Neutrophil (primary cell): ENCODE measurements at regions not wholly inside any gene's neighbourhood (a gene's known extent, or its start where the extent isn't known, plus 50 kb on each side); places are given as distances from the start of the nearest gene placed in this dataset.

Source experiments
- H3K27ac ChIP-seq: fragments of 200-600 bp; sonication (generic); 2 replicates; pipeline ENCODE4 v1.5.1; 2016; ENCODE audit warnings: mild to moderate bottlenecking, moderate library complexity
- H3K27me3 ChIP-seq: fragments of 200-600 bp; sonication (generic); 2 replicates; pipeline ENCODE4 v1.6.0; 2016; ENCODE audit warnings: mild to moderate bottlenecking
- H3K36me3 ChIP-seq: fragments of 200-600 bp; sonication (generic); 2 replicates; pipeline ENCODE4 v1.5.1; 2017
- H3K4me1 ChIP-seq, 2 experiments: fragments of 200-600 bp in 1 of 2; sonication (generic) in 1 of 2; 1 replicate in 1 of 2; 2 replicates in 1 of 2; pipeline versions ENCODE4 v1.5.1 to v1.6.1; 2013 to 2016; ENCODE audit warnings: low read depth in 1 of 2, low read length in 1 of 2, mild to moderate bottlenecking in 1 of 2, moderate library complexity in 1 of 2; ENCODE audit not compliant: control insufficient read depth in 1 of 2, insufficient read depth in 1 of 2
- H3K4me3 ChIP-seq, 2 experiments: fragments of 200-600 bp in 1 of 2; sonication (generic) in 1 of 2; 1 replicate in 1 of 2; 2 replicates in 1 of 2; pipeline ENCODE4 v1.5.1; 2013 to 2016; ENCODE audit warnings: low read depth in 1 of 2, low read length in 1 of 2, mild to moderate bottlenecking in 1 of 2, moderate library complexity in 1 of 2
- H3K9me3 ChIP-seq: fragments of 200-600 bp; sonication (generic); 2 replicates; pipeline ENCODE4 v1.5.1; 2016
- TF ChIP-seq, protein P1 (sequence below): fragments of 200-600 bp; sonication (generic); IDR thresholded peaks from 2 replicates; pipeline ENCODE4 v1.5.1; 2016; ENCODE audit warnings: antibody characterized with exemption

GRCh38 chr2:236348279-236348678 lies 84.1 kb upstream of the ASB18 start:
- H3K36me3 ChIP-seq, result no peaks in the 10 kb centered on the region
- H3K27ac ChIP-seq, result no peak overlapping the region
- TF ChIP-seq, protein P1, sequence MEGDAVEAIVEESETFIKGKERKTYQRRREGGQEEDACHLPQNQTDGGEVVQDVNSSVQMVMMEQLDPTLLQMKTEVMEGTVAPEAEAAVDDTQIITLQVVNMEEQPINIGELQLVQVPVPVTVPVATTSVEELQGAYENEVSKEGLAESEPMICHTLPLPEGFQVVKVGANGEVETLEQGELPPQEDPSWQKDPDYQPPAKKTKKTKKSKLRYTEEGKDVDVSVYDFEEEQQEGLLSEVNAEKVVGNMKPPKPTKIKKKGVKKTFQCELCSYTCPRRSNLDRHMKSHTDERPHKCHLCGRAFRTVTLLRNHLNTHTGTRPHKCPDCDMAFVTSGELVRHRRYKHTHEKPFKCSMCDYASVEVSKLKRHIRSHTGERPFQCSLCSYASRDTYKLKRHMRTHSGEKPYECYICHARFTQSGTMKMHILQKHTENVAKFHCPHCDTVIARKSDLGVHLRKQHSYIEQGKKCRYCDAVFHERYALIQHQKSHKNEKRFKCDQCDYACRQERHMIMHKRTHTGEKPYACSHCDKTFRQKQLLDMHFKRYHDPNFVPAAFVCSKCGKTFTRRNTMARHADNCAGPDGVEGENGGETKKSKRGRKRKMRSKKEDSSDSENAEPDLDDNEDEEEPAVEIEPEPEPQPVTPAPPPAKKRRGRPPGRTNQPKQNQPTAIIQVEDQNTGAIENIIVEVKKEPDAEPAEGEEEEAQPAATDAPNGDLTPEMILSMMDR, result no peak
- no peaks in the 10 kb centered on the region for H3K9me3 ChIP-seq
- H3K4me1 ChIP-seq, result no peaks in the 10 kb centered on the region
- H3K4me3 ChIP-seq, result no peak overlapping the region
- H3K27me3 ChIP-seq, result no peaks in the 10 kb centered on the region

DNA sequence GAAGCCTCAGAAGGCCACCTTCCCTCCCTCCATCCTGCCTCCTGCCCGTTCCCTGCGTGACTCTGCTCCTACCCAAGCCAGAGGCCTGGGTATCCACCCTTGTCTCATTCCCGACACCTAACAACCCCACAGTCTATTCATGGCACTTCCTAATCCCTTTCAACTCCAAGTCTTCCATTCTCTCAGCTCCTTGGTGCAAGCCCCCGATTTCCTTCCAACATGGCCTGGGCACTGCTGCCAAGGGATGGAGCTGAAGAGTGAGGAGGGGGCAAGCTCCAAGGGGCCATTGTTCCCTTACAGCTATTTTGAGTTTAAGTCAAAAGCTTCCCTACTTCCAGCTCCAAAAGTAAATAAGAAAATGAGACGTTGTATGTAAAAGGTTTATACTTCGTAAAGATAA lies 84.8 kb upstream of the ASB18 start:
- Histone ChIP-seq H3K27ac (no peak overlapping the region), H3K4me1 (no peaks in the 10 kb centered on the region), H3K27me3 (no peaks in the 10 kb centered on the region), H3K36me3 (no peaks in the 10 kb centered on the region), H3K9me3 (no peaks in the 10 kb centered on the region), H3K4me3 (no peak overlapping the region)
- TF ChIP-seq, protein P1, result no peak

DNA sequence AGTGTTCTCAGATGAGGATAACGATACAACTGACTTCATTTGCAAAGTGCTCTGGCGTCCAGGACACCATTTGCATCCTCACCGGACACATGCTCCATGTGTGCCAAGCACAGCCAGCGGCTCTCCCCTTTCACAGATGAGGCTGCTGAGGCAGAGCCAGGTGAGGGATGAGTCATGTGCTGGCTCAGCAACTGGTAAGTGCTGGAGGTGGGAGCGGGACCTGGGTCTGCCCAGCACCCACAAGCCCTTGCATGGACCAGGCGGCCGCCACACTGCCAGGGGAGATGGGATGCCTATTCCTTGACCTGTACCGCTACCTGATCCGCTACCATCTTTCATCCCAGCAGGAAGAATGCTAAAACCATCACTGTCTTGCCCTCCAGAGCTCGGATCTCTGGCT lies 86.2 kb upstream of the ASB18 start:
- Histone ChIP-seq H3K36me3 (no peaks in the 10 kb centered on the region), H3K4me1 (no peaks in the 10 kb centered on the region), H3K27ac (no peak overlapping the region), H3K27me3 (no peaks in the 10 kb centered on the region), H3K9me3 (no peaks in the 10 kb centered on the region), H3K4me3 (no peak overlapping the region)
- TF ChIP-seq, protein P1, result no peak

GRCh38 chr2:236351966-236352525 lies 87.8 kb upstream of the ASB18 start:
- TF ChIP-seq, protein P1, result no peak
- Histone ChIP-seq H3K27me3 (no peaks in the 10 kb centered on the region), H3K36me3 (no peaks in the 10 kb centered on the region), H3K9me3 (no peaks in the 10 kb centered on the region), H3K4me1 (no peaks in the 10 kb centered on the region), H3K4me3 (no peak overlapping the region), H3K27ac (no peak overlapping the region)

- no peaks in the 10 kb centered on the region for H3K4me1 ChIP-seq
- TF ChIP-seq, protein P1, result peak; percentile 66
- H3K9me3 ChIP-seq, result no peaks in the 10 kb centered on the region
- no peaks in the 10 kb centered on the region for H3K36me3 ChIP-seq
- H3K4me3 ChIP-seq, result no peak overlapping the region
- H3K27me3 ChIP-seq, result no peaks in the 10 kb centered on the region
- H3K27ac ChIP-seq, result no peak overlapping the region
Observed at GRCh38 chr2:236352761-236353593, 88.8 kb upstream of the ASB18 start.
